ENCODE measurements at regions not wholly inside any gene's neighbourhood (a gene's known extent, or its start where the extent isn't known, plus 50 kb on each side); places are given as distances from the start of the nearest gene placed in this dataset.

DNA sequence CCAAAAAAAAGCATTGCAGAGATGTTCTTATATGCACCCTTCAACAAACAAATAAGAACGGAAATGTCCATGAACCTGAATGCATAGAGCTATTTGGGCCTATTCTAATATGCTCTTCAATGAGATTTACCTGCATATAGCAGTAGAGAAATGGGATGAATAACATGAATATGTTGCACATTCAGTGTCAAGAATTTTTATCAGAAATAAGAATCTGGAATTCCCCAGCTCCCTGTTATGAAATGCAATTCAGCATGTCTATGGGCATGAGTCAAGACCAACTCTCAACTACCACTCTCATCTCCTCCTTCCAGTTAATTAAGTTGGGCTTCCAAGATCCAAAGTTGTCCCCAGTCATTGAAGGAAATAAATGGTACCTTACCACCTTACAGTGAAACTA, 133.7 kb upstream of the ALCAM start:
- TF ChIP-seq BACH2 (CRISPR knock-in tag; IDR thresholded peaks at IDR 0.05; ENCODE audit: borderline replicate concordance): no peak
- TF ChIP-seq ZFP3 (CRISPR knock-in tag; IDR thresholded peaks at IDR 0.05): no peak
- TF ChIP-seq ARNTL (CRISPR knock-in tag; IDR thresholded peaks at IDR 0.05; ENCODE audit: borderline replicate concordance, low read depth): no peak
- TF ChIP-seq POU6F1 (CRISPR knock-in tag; IDR thresholded peaks at IDR 0.05; ENCODE audit: borderline replicate concordance, low read depth): no peak
- TF ChIP-seq ZNF70 (CRISPR knock-in tag; IDR thresholded peaks at IDR 0.05): no peak
- no peak for TF ChIP-seq TCF4 (CRISPR knock-in tag; IDR thresholded peaks at IDR 0.05; ENCODE audit: borderline replicate concordance)
- no peak for TF ChIP-seq CREB5 (CRISPR knock-in tag; IDR thresholded peaks at IDR 0.05; ENCODE audit: low read depth)
- no peak for TF ChIP-seq ESRRG (CRISPR knock-in tag; IDR thresholded peaks at IDR 0.05)
- TF ChIP-seq TOX (CRISPR knock-in tag; IDR thresholded peaks at IDR 0.05; ENCODE audit: borderline replicate concordance): no peak
- TF ChIP-seq TSHZ2 (CRISPR knock-in tag; IDR thresholded peaks at IDR 0.05): no peak
- no peak for TF ChIP-seq ZFP30 (CRISPR knock-in tag; IDR thresholded peaks at IDR 0.05)
- no peak for TF ChIP-seq ZNF565 (CRISPR knock-in tag; conservative IDR thresholded peaks at IDR 0.05; ENCODE audit: low read depth)
- TF ChIP-seq CSDC2 (CRISPR knock-in tag; IDR thresholded peaks at IDR 0.05): no peak
- no peak for TF ChIP-seq ISL1 (CRISPR knock-in tag; IDR thresholded peaks at IDR 0.05)
- TF ChIP-seq ZC3H10 (CRISPR knock-in tag; IDR thresholded peaks at IDR 0.05): no peak
- TF ChIP-seq PPARA (CRISPR knock-in tag; IDR thresholded peaks at IDR 0.05; ENCODE audit: borderline replicate concordance): no peak
- no peak for TF ChIP-seq RARB (CRISPR knock-in tag; IDR thresholded peaks at IDR 0.05)
- no peak for TF ChIP-seq SNAI2 (CRISPR knock-in tag; IDR thresholded peaks at IDR 0.05)
- no peak for ATAC-seq

DNA sequence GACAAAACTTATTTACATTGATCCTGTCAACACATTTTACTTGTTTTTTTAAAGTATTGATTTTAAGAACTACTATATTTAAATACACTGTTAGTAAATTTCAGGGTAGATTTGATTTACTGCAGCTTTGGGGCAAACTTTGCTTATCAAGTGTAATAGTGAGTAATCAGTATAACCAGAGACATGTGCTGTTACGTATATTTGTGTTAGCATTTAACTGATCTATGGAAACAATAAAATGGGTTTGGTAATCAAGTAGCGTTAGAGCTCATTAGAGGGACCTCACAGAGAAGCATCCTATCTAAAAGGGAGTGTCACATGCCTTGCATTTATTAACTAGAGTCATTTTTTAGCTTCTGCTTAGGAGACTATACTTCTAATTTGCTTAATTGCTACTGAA, 131.5 kb upstream of the ALCAM start:
- ATAC-seq: no peak
- TF ChIP-seq ZNF70 (CRISPR knock-in tag; IDR thresholded peaks at IDR 0.05): no peak
- TF ChIP-seq TCF4 (CRISPR knock-in tag; IDR thresholded peaks at IDR 0.05; ENCODE audit: borderline replicate concordance): peak; percentile 20; the same call in 1 of the 2 replicates

DNA sequence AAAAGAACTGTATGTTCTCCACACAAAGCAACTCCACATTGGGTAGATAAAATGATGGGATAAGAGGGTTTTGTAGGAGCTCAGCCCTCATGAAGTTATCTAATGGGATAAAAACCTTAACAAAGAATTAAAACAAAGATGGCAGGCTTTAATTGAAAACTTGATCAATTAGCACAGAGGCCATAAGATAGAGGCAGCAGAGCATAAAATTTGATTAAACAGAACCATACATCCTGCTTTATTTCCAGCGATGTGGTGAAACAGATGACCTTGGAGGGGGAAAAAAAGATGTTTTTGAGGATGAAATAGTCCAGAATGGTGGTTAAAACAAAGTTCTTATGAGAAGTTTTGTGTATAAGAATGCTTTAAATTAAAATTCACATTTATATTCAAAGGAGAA, 130.9 kb upstream of the ALCAM start:
- no peak for ATAC-seq
- peak; percentile 80 for TF ChIP-seq TCF4 (CRISPR knock-in tag; IDR thresholded peaks at IDR 0.05; ENCODE audit: borderline replicate concordance)
- TF ChIP-seq RARB (CRISPR knock-in tag; IDR thresholded peaks at IDR 0.05): no peak
- no peak for TF ChIP-seq CSDC2 (CRISPR knock-in tag; IDR thresholded peaks at IDR 0.05)
- no peak for TF ChIP-seq GLIS3 (CRISPR knock-in tag; IDR thresholded peaks at IDR 0.05)
- no peak for TF ChIP-seq ZNF565 (CRISPR knock-in tag; conservative IDR thresholded peaks at IDR 0.05; ENCODE audit: low read depth)
- TF ChIP-seq ZFP3 (CRISPR knock-in tag; IDR thresholded peaks at IDR 0.05): peak; percentile 54; the same call in 1 of the 2 replicates
- TF ChIP-seq TOX (CRISPR knock-in tag; IDR thresholded peaks at IDR 0.05; ENCODE audit: borderline replicate concordance): no peak
- no peak for TF ChIP-seq ZFP30 (CRISPR knock-in tag; IDR thresholded peaks at IDR 0.05)
- TF ChIP-seq PATZ1 (CRISPR knock-in tag; IDR thresholded peaks at IDR 0.05; ENCODE audit: borderline replicate concordance): no peak
- no peak for TF ChIP-seq CSRNP3 (CRISPR knock-in tag; IDR thresholded peaks at IDR 0.05)
- TF ChIP-seq ARNTL (CRISPR knock-in tag; IDR thresholded peaks at IDR 0.05; ENCODE audit: borderline replicate concordance, low read depth): no peak
- no peak for TF ChIP-seq OSR1 (CRISPR knock-in tag; IDR thresholded peaks at IDR 0.05)
- TF ChIP-seq CREB5 (CRISPR knock-in tag; IDR thresholded peaks at IDR 0.05; ENCODE audit: low read depth): no peak
- no peak for TF ChIP-seq PPARA (CRISPR knock-in tag; IDR thresholded peaks at IDR 0.05; ENCODE audit: borderline replicate concordance)
- TF ChIP-seq ZNF8 (CRISPR knock-in tag; IDR thresholded peaks at IDR 0.05): 0 out of 2 replicates have a peak, but pooled peaks have one; percentile 3
- no peak for TF ChIP-seq POU6F1 (CRISPR knock-in tag; IDR thresholded peaks at IDR 0.05; ENCODE audit: borderline replicate concordance, low read depth)
